ENCODE measurements at regions not wholly inside any gene's neighbourhood (a gene's known extent, or its start where the extent isn't known, plus 50 kb on each side); places are given as distances from the start of the nearest gene placed in this dataset.

DNA sequence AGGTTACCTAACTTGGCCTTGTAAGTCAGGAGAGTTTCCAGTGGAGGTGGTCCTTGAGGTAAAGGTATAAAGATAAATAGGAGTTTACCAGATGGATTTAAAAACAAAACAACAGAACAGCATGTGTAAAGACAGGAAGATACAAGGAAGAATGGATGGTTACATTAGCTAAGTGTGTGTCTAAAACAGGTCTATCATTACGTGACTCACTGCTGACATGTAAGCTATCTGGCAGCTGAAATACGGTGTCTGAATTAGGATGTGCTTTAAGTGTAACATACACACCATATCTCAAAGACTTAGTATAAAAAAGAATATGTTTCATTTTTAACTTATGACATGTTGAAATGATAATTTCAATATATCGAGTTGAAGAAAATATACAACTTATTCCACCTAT, 405.1 kb upstream of the ADAMTSL1 start:
- TF ChIP-seq, protein P1, sequence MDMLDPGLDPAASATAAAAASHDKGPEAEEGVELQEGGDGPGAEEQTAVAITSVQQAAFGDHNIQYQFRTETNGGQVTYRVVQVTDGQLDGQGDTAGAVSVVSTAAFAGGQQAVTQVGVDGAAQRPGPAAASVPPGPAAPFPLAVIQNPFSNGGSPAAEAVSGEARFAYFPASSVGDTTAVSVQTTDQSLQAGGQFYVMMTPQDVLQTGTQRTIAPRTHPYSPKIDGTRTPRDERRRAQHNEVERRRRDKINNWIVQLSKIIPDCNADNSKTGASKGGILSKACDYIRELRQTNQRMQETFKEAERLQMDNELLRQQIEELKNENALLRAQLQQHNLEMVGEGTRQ (IDR thresholded peaks at IDR 0.05): no peak
- TF ChIP-seq, protein P2, sequence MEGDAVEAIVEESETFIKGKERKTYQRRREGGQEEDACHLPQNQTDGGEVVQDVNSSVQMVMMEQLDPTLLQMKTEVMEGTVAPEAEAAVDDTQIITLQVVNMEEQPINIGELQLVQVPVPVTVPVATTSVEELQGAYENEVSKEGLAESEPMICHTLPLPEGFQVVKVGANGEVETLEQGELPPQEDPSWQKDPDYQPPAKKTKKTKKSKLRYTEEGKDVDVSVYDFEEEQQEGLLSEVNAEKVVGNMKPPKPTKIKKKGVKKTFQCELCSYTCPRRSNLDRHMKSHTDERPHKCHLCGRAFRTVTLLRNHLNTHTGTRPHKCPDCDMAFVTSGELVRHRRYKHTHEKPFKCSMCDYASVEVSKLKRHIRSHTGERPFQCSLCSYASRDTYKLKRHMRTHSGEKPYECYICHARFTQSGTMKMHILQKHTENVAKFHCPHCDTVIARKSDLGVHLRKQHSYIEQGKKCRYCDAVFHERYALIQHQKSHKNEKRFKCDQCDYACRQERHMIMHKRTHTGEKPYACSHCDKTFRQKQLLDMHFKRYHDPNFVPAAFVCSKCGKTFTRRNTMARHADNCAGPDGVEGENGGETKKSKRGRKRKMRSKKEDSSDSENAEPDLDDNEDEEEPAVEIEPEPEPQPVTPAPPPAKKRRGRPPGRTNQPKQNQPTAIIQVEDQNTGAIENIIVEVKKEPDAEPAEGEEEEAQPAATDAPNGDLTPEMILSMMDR (IDR thresholded peaks at IDR 0.05): no peak
- no peaks in the 10 kb centered on the region for H3K9me3 ChIP-seq
- H3K4me3 ChIP-seq: no peak overlapping the region
- no peaks in the 10 kb centered on the region for H3K4me1 ChIP-seq
- FAIRE-seq: no peak
- ChIA-PET CTCF (no interaction called here), POLR2A (no interaction called here)
- no peak for ATAC-seq
- H3K27ac ChIP-seq: no peak overlapping the region
- no peak overlapping the region for H3K4me2 ChIP-seq
- no peak for DNase-seq (ENCODE audit: low read depth in 1 of 2, low spot score in 1 of 2)
- WGBS (ENCODE audit: missing lambda C conversion rate): 8% methylated on average over 3 of the region's 3 CpGs

DNA sequence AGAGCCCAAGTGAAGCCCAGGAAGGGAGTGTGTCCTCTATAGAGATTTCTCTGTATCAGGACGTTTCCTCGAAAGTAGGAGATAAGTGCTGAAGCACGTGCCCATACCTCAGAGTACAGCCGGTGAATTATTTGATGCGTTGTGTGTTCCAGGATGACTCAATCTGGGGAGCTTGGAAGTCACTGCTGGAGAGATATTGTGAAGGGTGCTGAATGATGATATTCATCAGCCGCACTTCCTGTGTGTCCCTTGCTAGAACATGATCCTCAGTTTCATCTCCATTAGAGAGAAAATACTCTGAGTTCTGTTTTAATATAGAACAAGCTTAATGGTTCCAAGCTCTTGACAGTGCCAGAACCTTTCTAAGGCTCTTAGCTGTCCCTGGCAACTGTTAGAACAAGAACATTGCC, 402.3 kb upstream of the ADAMTSL1 start:
- TF ChIP-seq FOXS1 (CRISPR knock-in tag; IDR thresholded peaks at IDR 0.05): no peak
- TF ChIP-seq KDM1A (IDR thresholded peaks at IDR 0.05; ENCODE audit: low read depth): no peak
- no peak for TF ChIP-seq NFE2L2 (conservative IDR thresholded peaks at IDR 0.05; ENCODE audit: low read length)
- TF ChIP-seq EHMT2 (IDR thresholded peaks at IDR 0.05; ENCODE audit: low read depth): no peak
- no peak for TF ChIP-seq FOSL2 (IDR thresholded peaks at IDR 0.05)
- TF ChIP-seq FOSL2 (CRISPR knock-in tag; IDR thresholded peaks at IDR 0.05): no peak
- TF ChIP-seq POLR2A (IDR thresholded peaks at IDR 0.05; ENCODE audit: low read length): no peak
- no peak for TF ChIP-seq TFCP2L1 (CRISPR knock-in tag; IDR thresholded peaks at IDR 0.05)
- TF ChIP-seq HEYL (CRISPR knock-in tag; IDR thresholded peaks at IDR 0.05): no peak
- TF ChIP-seq JUNB (IDR thresholded peaks at IDR 0.05): no peak
- TF ChIP-seq ZFP36 (IDR thresholded peaks at IDR 0.05; ENCODE audit: borderline replicate concordance, partially characterized antibody): no peak
- no peak for TF ChIP-seq POLR2AphosphoS2 (conservative IDR thresholded peaks at IDR 0.05; ENCODE audit: low read length)
- WGBS (ENCODE audit: missing lambda C conversion rate): 11% methylated on average over 6 of the region's 6 CpGs
- H3K4me3 ChIP-seq: no peak overlapping the region
- no peak for ATAC-seq
- ChIA-PET POLR2A (no interaction called here), CTCF (no interaction called here)
- H3K4me1 ChIP-seq: no peaks in the 10 kb centered on the region
- H3K4me2 ChIP-seq: no peak overlapping the region
- no peak for DNase-seq (ENCODE audit: low read depth in 1 of 2, low spot score in 1 of 2)
- H3K9me3 ChIP-seq: no peaks in the 10 kb centered on the region
- no peak overlapping the region for H3K27ac ChIP-seq
- FAIRE-seq: no peak

DNA sequence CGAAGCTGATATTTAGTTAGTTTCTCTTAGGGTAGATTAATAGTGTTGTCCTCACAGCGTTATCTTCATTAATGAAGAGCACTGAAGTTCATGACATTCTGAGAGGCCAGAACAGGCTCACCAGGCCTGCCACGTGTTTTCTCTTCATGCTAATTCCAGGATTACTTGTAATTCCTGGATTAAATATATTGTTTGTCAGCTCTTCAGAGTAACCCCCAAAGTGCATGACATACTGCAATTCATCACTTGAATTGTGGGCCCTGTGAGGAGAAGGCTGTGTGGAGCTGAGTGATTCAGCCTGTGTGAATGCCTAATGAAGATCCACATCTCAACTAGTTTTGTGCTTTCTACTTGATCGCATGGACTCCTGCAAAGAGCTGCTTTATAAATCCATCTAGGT, 401.0 kb upstream of the ADAMTSL1 start:
- WGBS (ENCODE audit: missing lambda C conversion rate): 27% methylated on average over 4 of the region's 4 CpGs

DNA sequence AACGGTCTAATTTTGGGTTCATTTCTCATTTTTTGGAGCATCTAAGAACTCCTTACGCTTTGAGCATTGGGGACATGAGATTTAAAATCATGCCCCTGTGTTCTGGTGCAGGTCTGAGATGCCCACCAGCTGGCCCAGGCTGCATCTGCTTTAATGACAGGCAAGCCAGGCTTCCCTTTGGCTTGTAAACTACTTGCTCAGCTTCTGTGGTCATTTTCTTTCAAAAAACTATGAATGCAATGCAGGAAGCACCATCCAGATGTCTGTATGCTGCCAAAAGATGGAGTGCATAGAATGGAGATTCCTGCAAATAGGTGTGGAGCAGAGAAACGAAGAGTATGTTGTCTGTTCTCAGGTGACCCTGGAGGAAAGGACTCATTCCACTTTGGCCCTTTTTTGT, 399.9 kb upstream of the ADAMTSL1 start:
- no peak overlapping the region for H3K4me3 ChIP-seq
- FAIRE-seq: no peak
- no peak for TF ChIP-seq EHMT2 (IDR thresholded peaks at IDR 0.05; ENCODE audit: low read depth)
- TF ChIP-seq TFCP2L1 (CRISPR knock-in tag; IDR thresholded peaks at IDR 0.05): no peak
- no peak for TF ChIP-seq GATA3 (IDR thresholded peaks at IDR 0.05; ENCODE audit: borderline replicate concordance)
- no peak for TF ChIP-seq CBX8 (IDR thresholded peaks at IDR 0.05)
- TF ChIP-seq JUN (IDR thresholded peaks at IDR 0.05): no peak
- TF ChIP-seq CHD2 (IDR thresholded peaks at IDR 0.05; ENCODE audit: low read length, partially characterized antibody): no peak
- TF ChIP-seq, protein P3, sequence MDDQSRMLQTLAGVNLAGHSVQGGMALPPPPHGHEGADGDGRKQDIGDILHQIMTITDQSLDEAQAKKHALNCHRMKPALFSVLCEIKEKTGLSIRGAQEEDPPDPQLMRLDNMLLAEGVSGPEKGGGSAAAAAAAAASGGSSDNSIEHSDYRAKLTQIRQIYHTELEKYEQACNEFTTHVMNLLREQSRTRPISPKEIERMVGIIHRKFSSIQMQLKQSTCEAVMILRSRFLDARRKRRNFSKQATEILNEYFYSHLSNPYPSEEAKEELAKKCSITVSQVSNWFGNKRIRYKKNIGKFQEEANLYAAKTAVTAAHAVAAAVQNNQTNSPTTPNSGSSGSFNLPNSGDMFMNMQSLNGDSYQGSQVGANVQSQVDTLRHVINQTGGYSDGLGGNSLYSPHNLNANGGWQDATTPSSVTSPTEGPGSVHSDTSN (IDR thresholded peaks at IDR 0.05): no peak
- no peak for TF ChIP-seq HDAC2 (IDR thresholded peaks at IDR 0.05)
- TF ChIP-seq RAD21 (conservative IDR thresholded peaks at IDR 0.05 in 1 of 2, IDR thresholded peaks at IDR 0.05 in 1 of 2): no peak
- TF ChIP-seq POLR2A (IDR thresholded peaks at IDR 0.05; ENCODE audit: low read length): no peak
- no peak for TF ChIP-seq ZC3H11A (IDR thresholded peaks at IDR 0.05)
- TF ChIP-seq, protein P4, sequence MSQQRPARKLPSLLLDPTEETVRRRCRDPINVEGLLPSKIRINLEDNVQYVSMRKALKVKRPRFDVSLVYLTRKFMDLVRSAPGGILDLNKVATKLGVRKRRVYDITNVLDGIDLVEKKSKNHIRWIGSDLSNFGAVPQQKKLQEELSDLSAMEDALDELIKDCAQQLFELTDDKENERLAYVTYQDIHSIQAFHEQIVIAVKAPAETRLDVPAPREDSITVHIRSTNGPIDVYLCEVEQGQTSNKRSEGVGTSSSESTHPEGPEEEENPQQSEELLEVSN (IDR thresholded peaks at IDR 0.05; ENCODE audit: borderline replicate concordance, low read depth): no peak
- no peak for TF ChIP-seq RARB (CRISPR knock-in tag; IDR thresholded peaks at IDR 0.05)
- TF ChIP-seq POLR2AphosphoS2 (conservative IDR thresholded peaks at IDR 0.05; ENCODE audit: low read length): no peak
- TF ChIP-seq MAFK (IDR thresholded peaks at IDR 0.05; ENCODE audit: partially characterized antibody): no peak
- no peaks in the 10 kb centered on the region for H3K4me1 ChIP-seq
- ChIA-PET CTCF (no interaction called here), POLR2A (no interaction called here)
- no peak overlapping the region for H3K4me2 ChIP-seq
- H3K27ac ChIP-seq: no peak overlapping the region
- ATAC-seq: no peak
- no peak for DNase-seq (ENCODE audit: low read depth in 1 of 2, low spot score in 1 of 2)
- WGBS (ENCODE audit: missing lambda C conversion rate): 4% methylated on average over 3 of the region's 3 CpGs
- H3K9me3 ChIP-seq: no peaks in the 10 kb centered on the region

More for the DNA sequence above, 401.0 kb upstream of the ADAMTSL1 start:
- H3K9me3 ChIP-seq: no peaks in the 10 kb centered on the region
- no peaks in the 10 kb centered on the region for H3K4me1 ChIP-seq
- DNase-seq (ENCODE audit: low read depth in 1 of 2, low spot score in 1 of 2): no peak
- H3K4me2 ChIP-seq: no peak overlapping the region
- no peak for FAIRE-seq
- CTCF ChIA-PET: no interaction called here
- no peak overlapping the region for H3K4me3 ChIP-seq
- H3K27ac ChIP-seq: no peak overlapping the region
- ATAC-seq: no peak
- POLR2A ChIA-PET: no interaction called here
- no peak for TF ChIP-seq MAFK (IDR thresholded peaks at IDR 0.05; ENCODE audit: partially characterized antibody)
- TF ChIP-seq CBX2 (IDR thresholded peaks at IDR 0.05; ENCODE audit: borderline replicate concordance, low read depth): no peak
- TF ChIP-seq, protein P5, sequence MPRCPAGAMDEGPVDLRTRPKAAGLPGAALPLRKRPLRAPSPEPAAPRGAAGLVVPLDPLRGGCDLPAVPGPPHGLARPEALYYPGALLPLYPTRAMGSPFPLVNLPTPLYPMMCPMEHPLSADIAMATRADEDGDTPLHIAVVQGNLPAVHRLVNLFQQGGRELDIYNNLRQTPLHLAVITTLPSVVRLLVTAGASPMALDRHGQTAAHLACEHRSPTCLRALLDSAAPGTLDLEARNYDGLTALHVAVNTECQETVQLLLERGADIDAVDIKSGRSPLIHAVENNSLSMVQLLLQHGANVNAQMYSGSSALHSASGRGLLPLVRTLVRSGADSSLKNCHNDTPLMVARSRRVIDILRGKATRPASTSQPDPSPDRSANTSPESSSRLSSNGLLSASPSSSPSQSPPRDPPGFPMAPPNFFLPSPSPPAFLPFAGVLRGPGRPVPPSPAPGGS (IDR thresholded peaks at IDR 0.05): no peak
- TF ChIP-seq RCOR1 (IDR thresholded peaks at IDR 0.05; ENCODE audit: low read depth, low read length): no peak

All from A549 (cell line).